ENCODE measurements at regions not wholly inside any gene's neighbourhood (a gene's known extent, or its start where the extent isn't known, plus 50 kb on each side); places are given as distances from the start of the nearest gene placed in this dataset. TPM values are rescaled to one million over a fixed set of nuclear protein-coding genes. Genes with fewer than 3 reads are reported as not detected.

Small RNA genes lying in the stretch of these regions (small RNA-seq; reads per million reads assigned to genes)
- not detected for gene RF00019

Data from liver (tissue), 1 donor.